IMR-90 (cell line): ENCODE measurements at regions not wholly inside any gene's neighbourhood (a gene's known extent, or its start where the extent isn't known, plus 50 kb on each side); places are given as distances from the start of the nearest gene placed in this dataset.

Source experiments
- NFE2L2 ChIP-seq: fragments of 150-350 bp; IDR thresholded peaks from 2 replicates; pipeline ENCODE4 v1.6.1; 2016; ENCODE audit warnings: low read depth, mild to moderate bottlenecking, low read length
- RAD21 ChIP-seq: IDR thresholded peaks from 2 replicates; pipeline ENCODE4 v1.6.1; 2012; ENCODE audit warnings: low read length, improper control_type of control experiment
- TF ChIP-seq, protein P1 (sequence below): conservative IDR thresholded peaks from 2 replicates; pipeline ENCODE4 v1.5.1; 2012; ENCODE audit warnings: mild to moderate bottlenecking, low read depth, low read length, improper control_type of control experiment

DNA sequence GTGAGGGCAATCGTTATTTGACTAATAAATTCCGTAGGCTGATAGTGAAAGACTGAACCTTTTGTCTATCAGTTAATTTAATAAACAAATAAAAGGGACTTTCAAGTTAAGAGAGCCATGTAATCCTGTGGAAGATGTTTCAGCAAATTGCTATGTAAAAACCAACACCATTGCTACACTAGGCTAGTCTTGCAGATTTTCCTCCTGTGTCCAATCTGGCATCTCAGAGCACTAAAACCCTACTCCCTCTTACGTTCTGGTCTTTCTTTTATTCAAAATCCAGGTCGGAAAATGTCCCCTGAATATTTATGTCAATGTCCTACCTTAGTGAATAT is 478.8 kb upstream of the TNC start:
- TF ChIP-seq NFE2L2 (no peak), RAD21 (no peak)
- TF ChIP-seq, protein P1, sequence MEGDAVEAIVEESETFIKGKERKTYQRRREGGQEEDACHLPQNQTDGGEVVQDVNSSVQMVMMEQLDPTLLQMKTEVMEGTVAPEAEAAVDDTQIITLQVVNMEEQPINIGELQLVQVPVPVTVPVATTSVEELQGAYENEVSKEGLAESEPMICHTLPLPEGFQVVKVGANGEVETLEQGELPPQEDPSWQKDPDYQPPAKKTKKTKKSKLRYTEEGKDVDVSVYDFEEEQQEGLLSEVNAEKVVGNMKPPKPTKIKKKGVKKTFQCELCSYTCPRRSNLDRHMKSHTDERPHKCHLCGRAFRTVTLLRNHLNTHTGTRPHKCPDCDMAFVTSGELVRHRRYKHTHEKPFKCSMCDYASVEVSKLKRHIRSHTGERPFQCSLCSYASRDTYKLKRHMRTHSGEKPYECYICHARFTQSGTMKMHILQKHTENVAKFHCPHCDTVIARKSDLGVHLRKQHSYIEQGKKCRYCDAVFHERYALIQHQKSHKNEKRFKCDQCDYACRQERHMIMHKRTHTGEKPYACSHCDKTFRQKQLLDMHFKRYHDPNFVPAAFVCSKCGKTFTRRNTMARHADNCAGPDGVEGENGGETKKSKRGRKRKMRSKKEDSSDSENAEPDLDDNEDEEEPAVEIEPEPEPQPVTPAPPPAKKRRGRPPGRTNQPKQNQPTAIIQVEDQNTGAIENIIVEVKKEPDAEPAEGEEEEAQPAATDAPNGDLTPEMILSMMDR: no peak
